DMS53 (cell line): ENCODE measurements at regions not wholly inside any gene's neighbourhood (a gene's known extent, or its start where the extent isn't known, plus 50 kb on each side); places are given as distances from the start of the nearest gene placed in this dataset.

Experiments used
- DNase-seq: peaks from one replicate; lab custom pipeline; 2025; lab: John Stamatoyannopoulos, UW

GRCh38 chr6:88558981-88559380 is 392.8 kb upstream of the CNR1 start:
- no peak for DNase-seq

- DNase-seq, result no peak
Measured at GRCh38 chr6:88556663-88557062, 390.5 kb upstream of the CNR1 start.

- peak; percentile 69 for DNase-seq
Measured at GRCh38 chr6:88548891-88549505, 382.9 kb upstream of the CNR1 start.

- DNase-seq, result peak; percentile 77
Measured at GRCh38 chr6:88547768-88548167, 381.6 kb upstream of the CNR1 start.

GRCh38 chr6:88545991-88546390 is 379.8 kb upstream of the CNR1 start:
- no peak for DNase-seq

- DNase-seq, result no peak
Measured at GRCh38 chr6:88544986-88545612, 379.0 kb upstream of the CNR1 start.

GRCh38 chr6:88539295-88539764 is 373.2 kb upstream of the CNR1 start:
- no peak for DNase-seq

GRCh38 chr6:88538840-88539239 is 372.7 kb upstream of the CNR1 start:
- no peak for DNase-seq

GRCh38 chr6:88538130-88538706 is 372.1 kb upstream of the CNR1 start:
- no peak for DNase-seq

GRCh38 chr6:88536071-88536625 is 370.0 kb upstream of the CNR1 start:
- no peak for DNase-seq

- DNase-seq, result no peak
Measured at GRCh38 chr6:88535306-88535705, 369.2 kb upstream of the CNR1 start.

- DNase-seq, result no peak
Measured at GRCh38 chr6:88532241-88532860, 366.2 kb upstream of the CNR1 start.

- DNase-seq, result no peak
Measured at GRCh38 chr6:88529726-88530125, 363.6 kb upstream of the CNR1 start.

- DNase-seq, result no peak
Measured at GRCh38 chr6:88520445-88520844, 354.3 kb upstream of the CNR1 start.

GRCh38 chr6:88520017-88520338 is 353.8 kb upstream of the CNR1 start:
- no peak for DNase-seq

- DNase-seq, result no peak
Measured at GRCh38 chr6:88519301-88520016, 353.3 kb upstream of the CNR1 start.

GRCh38 chr6:88517737-88518136 is 351.6 kb upstream of the CNR1 start:
- no peak for DNase-seq

- no peak for DNase-seq
Measured at GRCh38 chr6:88513920-88514319, 347.8 kb upstream of the CNR1 start.

GRCh38 chr6:88513471-88513870 is 347.3 kb upstream of the CNR1 start:
- no peak for DNase-seq

GRCh38 chr6:88512951-88513350 is 346.8 kb upstream of the CNR1 start:
- no peak for DNase-seq

GRCh38 chr6:88502391-88502790 is 336.2 kb upstream of the CNR1 start:
- DNase-seq, result no peak
